ENCODE measurements at regions not wholly inside any gene's neighbourhood (a gene's known extent, or its start where the extent isn't known, plus 50 kb on each side); places are given as distances from the start of the nearest gene placed in this dataset.

GRCh38 chr11:69545976-69546617 is 64.6 kb downstream of the LINC01488 start:
- TF ChIP-seq KDM5A (IDR thresholded peaks at IDR 0.05) (no peak), RAD21 (conservative IDR thresholded peaks at IDR 0.05 in 1 of 2, IDR thresholded peaks at IDR 0.05 in 1 of 2) (no peak), POLR2AphosphoS2 (conservative IDR thresholded peaks at IDR 0.05; ENCODE audit: low read length) (no peak), ZFP36 (IDR thresholded peaks at IDR 0.05; ENCODE audit: borderline replicate concordance, partially characterized antibody) (no peak)
